Anterior cingulate cortex (tissue), 58 donors: ENCODE measurements at regions not wholly inside any gene's neighbourhood (a gene's known extent, or its start where the extent isn't known, plus 50 kb on each side); places are given as distances from the start of the nearest gene placed in this dataset.

ENCODE experiments used
- DNase-seq, 58 donors: peaks; one replicate each; lab custom pipeline; 2025; lab: John Stamatoyannopoulos, UW

- no peak for DNase-seq
Observed at GRCh38 chr6:19972221-19972620, 135.1 kb downstream of the ID4 start.

GRCh38 chr6:19976411-19977129 lies 139.4 kb downstream of the ID4 start:
- DNase-seq, result peak in 1 of 58 donors; percentile 0

GRCh38 chr6:19979059-19979458 lies 141.9 kb downstream of the ID4 start:
- DNase-seq, result no peak

GRCh38 chr6:19979986-19980385 lies 142.8 kb downstream of the ID4 start:
- no peak for DNase-seq

- peak in 1 of 58 donors; percentile 20 for DNase-seq
Observed at GRCh38 chr6:19983374-19983773, 146.2 kb downstream of the ID4 start.

- DNase-seq, result no peak
Observed at GRCh38 chr6:19986691-19987438, 149.7 kb downstream of the ID4 start.

- DNase-seq, result no peak
Observed at GRCh38 chr6:19988555-19988954, 151.4 kb downstream of the ID4 start.

GRCh38 chr6:19991176-19991575 lies 154.0 kb downstream of the ID4 start:
- DNase-seq, result no peak

- DNase-seq, result no peak
Observed at GRCh38 chr6:19994909-19995308, 157.7 kb downstream of the ID4 start.

- DNase-seq, result no peak
Observed at GRCh38 chr6:19995575-19996257, 158.5 kb downstream of the ID4 start.

- DNase-seq, result no peak
Observed at GRCh38 chr6:19997104-19997503, 159.9 kb downstream of the ID4 start.

- no peak for DNase-seq
Observed at GRCh38 chr6:19998541-19998940, 161.4 kb downstream of the ID4 start.

- no peak for DNase-seq
Observed at GRCh38 chr6:19999319-20000191, 162.4 kb downstream of the ID4 start.

GRCh38 chr6:20001286-20001685 lies 164.1 kb downstream of the ID4 start:
- no peak for DNase-seq

- no peak for DNase-seq
Observed at GRCh38 chr6:20006037-20006436, 168.9 kb downstream of the ID4 start.

GRCh38 chr6:20008131-20008530 lies 171.0 kb downstream of the ID4 start:
- no peak for DNase-seq

GRCh38 chr6:20013066-20013861 lies 176.1 kb downstream of the ID4 start:
- DNase-seq, result peak in 37 of 58 donors; percentile 1 to 69 (median 30)

- DNase-seq, result no peak
Observed at GRCh38 chr6:20014508-20014907, 177.3 kb downstream of the ID4 start.

- DNase-seq, result no peak
Observed at GRCh38 chr6:20020526-20020925, 183.4 kb downstream of the ID4 start.

- DNase-seq, result no peak
Observed at GRCh38 chr6:20021795-20022194, 184.6 kb downstream of the ID4 start.
